Neural cell (in vitro differentiated cells): ENCODE measurements at regions not wholly inside any gene's neighbourhood (a gene's known extent, or its start where the extent isn't known, plus 50 kb on each side); places are given as distances from the start of the nearest gene placed in this dataset.
A peak's percentile ranks its signal among the peaks of the same experiment; 100 is the strongest.
"Not testable (repeated sequence)": the region's sequence is repeated elsewhere in the genome, so short reads cannot be mapped to it uniquely, and the experiment has no call there.

Experiments used
- H2AFZ ChIP-seq: fragments of 200-600, 300-800 bp; sonication (generic), shearing (Covaris generic); 2 replicates; pipeline ENCODE4 v1.6.0; 2014; ENCODE audit warnings: low read depth, mild to moderate bottlenecking, antibody characterized with exemption, low read length, moderate library complexity
- H3F3A ChIP-seq: fragments of 200-600 bp; shearing (Covaris generic); 2 replicates; pipeline ENCODE4 v1.6.1; 2016; ENCODE audit warnings: mild to moderate bottlenecking, moderate library complexity, mixed read lengths, antibody characterized with exemption, low read length; ENCODE audit not compliant: insufficient read depth, poor library complexity, severe bottlenecking
- H3K27ac ChIP-seq: fragments of 200-600, 300-800 bp; sonication (generic), shearing (Covaris generic); 2 replicates; pipeline ENCODE4 v1.5.1; 2014; ENCODE audit warnings: mild to moderate bottlenecking, low read length, moderate library complexity
- H3K27me3 ChIP-seq: fragments of 300-800, 200-600 bp; sonication (generic), shearing (Covaris generic); 2 replicates; pipeline ENCODE4 v1.6.0; 2014; ENCODE audit warnings: mild to moderate bottlenecking, low read depth, low read length, moderate library complexity; ENCODE audit not compliant: insufficient read depth
- H3K36me3 ChIP-seq: fragments of 300-800, 200-600 bp; sonication (generic), shearing (Covaris generic); 2 replicates; pipeline ENCODE4 v1.5.1; 2014; ENCODE audit warnings: mild to moderate bottlenecking, antibody characterized with exemption, low read length, moderate library complexity; ENCODE audit not compliant: insufficient read depth
- H3K4me2 ChIP-seq: fragments of 300-800, 200-600 bp; sonication (generic), shearing (Covaris generic); 2 replicates; pipeline ENCODE4 v1.6.0; 2014; ENCODE audit warnings: mild to moderate bottlenecking, low read length
- H3K4me3 ChIP-seq: fragments of 300-800, 200-600 bp; sonication (generic), shearing (Covaris generic); 2 replicates; pipeline ENCODE4 v1.5.1; 2014; ENCODE audit warnings: mild to moderate bottlenecking, low read length, moderate library complexity
- H3K79me2 ChIP-seq: fragments of 200-600 bp; shearing (Covaris generic); replicated peaks from 2 replicates; pipeline ENCODE4 v1.6.0; 2014; ENCODE audit warnings: mild to moderate bottlenecking, low read length, moderate library complexity; ENCODE audit not compliant: insufficient read depth
- H3K9ac ChIP-seq: fragments of 300-800, 200-600 bp; sonication (generic), shearing (Covaris generic); 2 replicates; pipeline ENCODE4 v1.6.1; 2016; ENCODE audit warnings: mild to moderate bottlenecking, low read length, mixed read lengths
- H3K9me2 ChIP-seq: fragments of 200-600 bp; shearing (Covaris generic); 2 replicates; pipeline ENCODE4 v1.6.1; 2016; ENCODE audit warnings: mild to moderate bottlenecking, low read length, mixed read lengths; ENCODE audit not compliant: insufficient read depth
- H3K9me3 ChIP-seq: fragments of 200-600, 300-800 bp; sonication (generic), shearing (Covaris generic); 2 replicates; pipeline ENCODE4 v1.6.1; 2016; ENCODE audit warnings: mild to moderate bottlenecking, mixed run types, low read length, moderate library complexity, mixed read lengths
- H4K20me1 ChIP-seq: fragments of 200-600 bp; shearing (Covaris generic); 2 replicates; pipeline ENCODE4 v1.6.1; 2016; ENCODE audit warnings: mild to moderate bottlenecking, mixed run types; ENCODE audit not compliant: insufficient read depth
- EP300 ChIP-seq: fragments of 450-650 bp; conservative IDR thresholded peaks from 2 replicates; pipeline ENCODE4 v1.6.1; 2014; ENCODE audit warnings: antibody characterized with exemption, mild to moderate bottlenecking, moderate library complexity; ENCODE audit not compliant: poor library complexity, severe bottlenecking
- EZH2 ChIP-seq: fragments of 200-600, 300-800 bp; shearing (Covaris generic), sonication (generic); IDR thresholded peaks from 2 replicates; pipeline ENCODE4 v1.6.1; 2014; ENCODE audit warnings: antibody characterized with exemption, low read length, borderline replicate concordance, mild to moderate bottlenecking; ENCODE audit not compliant: insufficient read depth, poor library complexity, severe bottlenecking
- MXI1 ChIP-seq: fragments of 450-650 bp; conservative IDR thresholded peaks from 2 replicates; pipeline ENCODE4 v1.6.1; 2014; ENCODE audit warnings: antibody characterized with exemption, mild to moderate bottlenecking; ENCODE audit not compliant: poor library complexity, severe bottlenecking
- POLR2AphosphoS5 ChIP-seq: IDR thresholded peaks from 2 replicates; pipeline ENCODE4 v1.6.1; 2012
- RAD21 ChIP-seq: fragments of 450-650 bp; conservative IDR thresholded peaks from 2 replicates; pipeline ENCODE4 v1.6.1; 2014; ENCODE audit warnings: antibody characterized with exemption, mild to moderate bottlenecking, moderate library complexity
- REST ChIP-seq: IDR thresholded peaks from 2 replicates; pipeline ENCODE4 v1.6.1; 2012; ENCODE audit warnings: borderline replicate concordance
- SMC3 ChIP-seq: fragments of 450-650 bp; conservative IDR thresholded peaks from 2 replicates; pipeline ENCODE4 v1.6.1; 2014; ENCODE audit warnings: antibody characterized with exemption, mild to moderate bottlenecking, moderate library complexity; ENCODE audit not compliant: poor library complexity
- TAF1 ChIP-seq: IDR thresholded peaks from 2 replicates; pipeline ENCODE4 v1.6.1; 2012; ENCODE audit warnings: low read depth
- TF ChIP-seq, protein P1 (sequence below): fragments of 450-650 bp; IDR thresholded peaks from 2 replicates; pipeline ENCODE4 v1.5.1; 2014; ENCODE audit warnings: antibody characterized with exemption, mild to moderate bottlenecking, moderate library complexity; ENCODE audit not compliant: poor library complexity, severe bottlenecking

- no peaks in the 10 kb centered on the region for H3K9me2 ChIP-seq
- H3K27me3 ChIP-seq = no peaks in the 10 kb centered on the region
- no peaks in the 10 kb centered on the region for H3F3A ChIP-seq
- H3K9me3 ChIP-seq = no peaks in the 10 kb centered on the region
- no peak overlapping the region for H2AFZ ChIP-seq
- no peak overlapping the region for H3K4me2 ChIP-seq
- H3K79me2 ChIP-seq = no peaks in the 10 kb centered on the region
- TF ChIP-seq TAF1 (no peak), POLR2AphosphoS5 (peak; percentile 76)
- H3K4me3 ChIP-seq = no peak overlapping the region
- no peak overlapping the region for H3K27ac ChIP-seq
- no peaks in the 10 kb centered on the region for H4K20me1 ChIP-seq
- no peaks in the 10 kb centered on the region for H3K36me3 ChIP-seq
- no peak overlapping the region for H3K9ac ChIP-seq
Measured at GRCh38 chr6:22206106-22206505, 90.7 kb downstream of the PRL start.

GRCh38 chr6:22208026-22208425, 88.8 kb downstream of the PRL start:
- H3K9ac ChIP-seq = no peak overlapping the region
- no peak overlapping the region for H3K4me3 ChIP-seq
- H3K4me2 ChIP-seq = no peak overlapping the region
- H3K9me3 ChIP-seq = no peaks in the 10 kb centered on the region
- no peak overlapping the region for H3K27ac ChIP-seq
- no peaks in the 10 kb centered on the region for H3F3A ChIP-seq
- H3K27me3 ChIP-seq = no peaks in the 10 kb centered on the region
- no peaks in the 10 kb centered on the region for H4K20me1 ChIP-seq
- no peak overlapping the region for H2AFZ ChIP-seq
- TF ChIP-seq RAD21 (no peak), SMC3 (no peak), EP300 (no peak), MXI1 (no peak), EZH2 (no peak), REST (no peak), POLR2AphosphoS5 (no peak), TAF1 (no peak)
- TF ChIP-seq, protein P1, sequence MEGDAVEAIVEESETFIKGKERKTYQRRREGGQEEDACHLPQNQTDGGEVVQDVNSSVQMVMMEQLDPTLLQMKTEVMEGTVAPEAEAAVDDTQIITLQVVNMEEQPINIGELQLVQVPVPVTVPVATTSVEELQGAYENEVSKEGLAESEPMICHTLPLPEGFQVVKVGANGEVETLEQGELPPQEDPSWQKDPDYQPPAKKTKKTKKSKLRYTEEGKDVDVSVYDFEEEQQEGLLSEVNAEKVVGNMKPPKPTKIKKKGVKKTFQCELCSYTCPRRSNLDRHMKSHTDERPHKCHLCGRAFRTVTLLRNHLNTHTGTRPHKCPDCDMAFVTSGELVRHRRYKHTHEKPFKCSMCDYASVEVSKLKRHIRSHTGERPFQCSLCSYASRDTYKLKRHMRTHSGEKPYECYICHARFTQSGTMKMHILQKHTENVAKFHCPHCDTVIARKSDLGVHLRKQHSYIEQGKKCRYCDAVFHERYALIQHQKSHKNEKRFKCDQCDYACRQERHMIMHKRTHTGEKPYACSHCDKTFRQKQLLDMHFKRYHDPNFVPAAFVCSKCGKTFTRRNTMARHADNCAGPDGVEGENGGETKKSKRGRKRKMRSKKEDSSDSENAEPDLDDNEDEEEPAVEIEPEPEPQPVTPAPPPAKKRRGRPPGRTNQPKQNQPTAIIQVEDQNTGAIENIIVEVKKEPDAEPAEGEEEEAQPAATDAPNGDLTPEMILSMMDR = no peak
- H3K79me2 ChIP-seq = no peaks in the 10 kb centered on the region
- H3K9me2 ChIP-seq = no peaks in the 10 kb centered on the region
- H3K36me3 ChIP-seq = no peaks in the 10 kb centered on the region

- no peaks in the 10 kb centered on the region for H3F3A ChIP-seq
- no peak overlapping the region for H3K4me2 ChIP-seq
- no peaks in the 10 kb centered on the region for H3K9me3 ChIP-seq
- H3K9me2 ChIP-seq = no peaks in the 10 kb centered on the region
- H3K36me3 ChIP-seq = no peaks in the 10 kb centered on the region
- no peaks in the 10 kb centered on the region for H3K27me3 ChIP-seq
- no peaks in the 10 kb centered on the region for H3K79me2 ChIP-seq
- H3K27ac ChIP-seq = no peak overlapping the region
- no peak overlapping the region for H3K4me3 ChIP-seq
- H3K9ac ChIP-seq = no peak overlapping the region
- TF ChIP-seq, protein P1 = no peak
- no peaks in the 10 kb centered on the region for H4K20me1 ChIP-seq
- no peak overlapping the region for H2AFZ ChIP-seq
Measured at GRCh38 chr6:22214314-22214713, 82.5 kb downstream of the PRL start.

- not testable (repeated sequence) for H3K79me2 ChIP-seq, H3K27me3 ChIP-seq, H4K20me1 ChIP-seq, H2AFZ ChIP-seq, H3F3A ChIP-seq, H3K9me2 ChIP-seq, H3K4me2 ChIP-seq, H3K4me3 ChIP-seq, H3K36me3 ChIP-seq, H3K27ac ChIP-seq, H3K9ac ChIP-seq, H3K9me3 ChIP-seq
Measured at GRCh38 chr6:22215474-22215873, 81.4 kb downstream of the PRL start.
